GM12878 (cell line): ENCODE measurements at regions not wholly inside any gene's neighbourhood (a gene's known extent, or its start where the extent isn't known, plus 50 kb on each side); places are given as distances from the start of the nearest gene placed in this dataset.

ENCODE experiments used
- ATAC-seq: fragments of 200-7000 bp; cut with Tn5 transposase; 3 replicates; pipeline ENCODE4 v1.9.1; 2020; ENCODE audit warnings: mild to moderate bottlenecking, moderate library complexity
- BruUV-seq: library from RNA; stranded (reverse); fragments of 400-500 nt; replicated peaks from 2 replicates; lab custom pipeline; 2021; lab: Mats Ljungman, UMichigan
- CTCF ChIA-PET: fragments of 300-600 bp; sonication (Branson Sonifier 250); formaldehyde crosslinking; extraction: SDS; loops from one replicate; lab custom pipeline; 2021; ENCODE audit warnings: inconsistent platforms; lab: Yijun Ruan, JAX
- POLR2A ChIA-PET: fragments of 350-600 bp; formaldehyde crosslinking; extraction: SDS; loops from one replicate; lab custom pipeline; 2021; ENCODE audit warnings: inconsistent platforms; lab: Charles Lee
- RAD21 ChIA-PET: fragments of 300-600 bp; sonication (Branson Sonifier 250); formaldehyde crosslinking; loops from one replicate; lab custom pipeline; 2023; ENCODE audit warnings: antibody characterized with exemption; ENCODE audit not compliant: unreplicated experiment; lab: Charles Lee
- SMC1A ChIA-PET: fragments of 300-600 bp; sonication (Branson Sonifier 250); formaldehyde crosslinking; loops from one replicate; lab custom pipeline; 2023; ENCODE audit not compliant: unreplicated experiment, uncharacterized antibody; lab: Charles Lee
- DNase-seq: peaks from one replicate; pipeline ENCODE4 v3.0.0-alpha.2; 2011; ENCODE audit warnings: low read depth, low spot score
- FAIRE-seq: peaks from 3 replicates; lab custom pipeline; 2011; peaks lifted over from hg19 to GRCh38; lab: Jason Lieb, UNC
- H2AFZ ChIP-seq: 2 replicates; pipeline ENCODE4 v1.6.0; 2011; ENCODE audit warnings: low read depth, low read length, control low read depth; ENCODE audit not compliant: control insufficient read depth
- H3K27ac ChIP-seq: 2 replicates; pipeline ENCODE4 v1.5.1; 2011; ENCODE audit warnings: control low read depth; ENCODE audit not compliant: control insufficient read depth, insufficient read depth
- H3K27me3 ChIP-seq, 2 experiments: replicated peaks in 1 of 2; 2 replicates each; pipeline versions ENCODE4 v1.6.0 to v1.6.1; 2011; ENCODE audit warnings: low read length in 1 of 2; ENCODE audit not compliant: control insufficient read depth in 2 of 2, insufficient read depth in 2 of 2
- H3K36me3 ChIP-seq, 2 experiments: 2 replicates each; pipeline ENCODE4 v1.5.1; 2011; ENCODE audit warnings: low read length in 1 of 2; ENCODE audit not compliant: control insufficient read depth in 2 of 2, insufficient read depth in 2 of 2
- H3K4me1 ChIP-seq: 2 replicates; pipeline ENCODE4 v1.6.1; 2011; ENCODE audit warnings: mild to moderate bottlenecking, low read length, moderate library complexity, mixed read lengths; ENCODE audit not compliant: control insufficient read depth, insufficient read depth
- H3K4me2 ChIP-seq: 2 replicates; pipeline ENCODE4 v1.6.0; 2011; ENCODE audit warnings: control low read depth; ENCODE audit not compliant: control insufficient read depth, insufficient read depth
- H3K4me3 ChIP-seq: fragments of 200-600 bp; sonication (generic); 2 replicates; pipeline ENCODE4 v1.5.1; 2016
- H3K79me2 ChIP-seq: 2 replicates; pipeline ENCODE4 v1.6.0; 2011; ENCODE audit warnings: low read length; ENCODE audit not compliant: control insufficient read depth, insufficient read depth
- H3K9ac ChIP-seq: 2 replicates; pipeline ENCODE4 v1.8.0; 2011; ENCODE audit warnings: low read length, control low read depth, mixed read lengths; ENCODE audit not compliant: control insufficient read depth, insufficient read depth
- H3K9me3 ChIP-seq: replicated peaks from 3 replicates; pipeline ENCODE4 v1.5.1; 2011; ENCODE audit warnings: mild to moderate bottlenecking, low read length; ENCODE audit not compliant: control insufficient read depth, insufficient read depth
- H4K20me1 ChIP-seq: 2 replicates; pipeline ENCODE4 v1.6.0; 2011; ENCODE audit not compliant: control insufficient read depth, insufficient read depth
- NFYB ChIP-seq: IDR thresholded peaks from 2 replicates; pipeline ENCODE4 v1.6.1; 2011; ENCODE audit warnings: low read depth, mild to moderate bottlenecking, low read length, improper control_type of control experiment, moderate library complexity; ENCODE audit not compliant: insufficient read depth
- PAX5 ChIP-seq: IDR thresholded peaks from 2 replicates; pipeline ENCODE4 v1.6.1; 2011; ENCODE audit warnings: low read depth, low read length, borderline replicate concordance
- RELB ChIP-seq: fragments of 450-650 bp; IDR thresholded peaks from 2 replicates; pipeline ENCODE4 v1.6.1; 2017; ENCODE audit warnings: low read depth, mild to moderate bottlenecking, moderate library complexity
- SREBF2 ChIP-seq: IDR thresholded peaks from 2 replicates; pipeline ENCODE4 v1.6.1; 2012; ENCODE audit warnings: mild to moderate bottlenecking, low read length
- WGBS: methylation state at CpG from one replicate; pipeline ENCODE4 v1.1.6; 2016; ENCODE audit warnings: low lambda C conversion rate; ENCODE audit not compliant: insufficient replicate concordance, insufficient coverage; ENCODE audit errors: missing lambda C conversion rate; 5-methylcytosine and 5-hydroxymethylcytosine counted together
- in situ Hi-C: fragments of 300-500 bp; cut with MboI; formaldehyde crosslinking; loops from 9 replicates; pipeline ENCODE4 v1.14.3; 2018; ENCODE audit warnings: mixed read lengths
- intact Hi-C: fragments of 100-400 bp; cut with micrococcal nuclease; formaldehyde crosslinking; loops from one replicate; pipeline ENCODE4 v1.14.2; 2022; ENCODE audit not compliant: unreplicated experiment

GRCh38 chr11:21675049-21675616 is 517.8 kb upstream of the ANO5 start:
- no peaks in the 10 kb centered on the region for H3K4me1 ChIP-seq
- H3K36me3 ChIP-seq: no peaks in the 10 kb centered on the region
- intact Hi-C loops (no loop called here), in situ Hi-C loops (no loop called here)
- no peak overlapping the region for H3K27ac ChIP-seq
- DNase-seq: no peak
- POLR2A ChIA-PET: no interaction called here
- WGBS: 0% methylated on average over 6 of the region's 6 CpGs
- ATAC-seq: no peak
- TF ChIP-seq PAX5 (no peak), RELB (no peak), NFYB (no peak)
- SMC1A ChIA-PET: no interaction called here
- no peak overlapping the region for H3K9ac ChIP-seq
- H3K4me3 ChIP-seq: no peak overlapping the region
- CTCF ChIA-PET: interaction anchor here (1.3 kb wide), 1 partner anchor 10 kb away, joined by 3 read pairs; no protein-coding TSS in a partner anchor
- no peak overlapping the region for H2AFZ ChIP-seq
- FAIRE-seq: no peak
- H3K27me3 ChIP-seq: no peaks in the 10 kb centered on the region
- BruUV-seq: no TSS peak
- H3K9me3 ChIP-seq: no peaks in the 10 kb centered on the region
- H4K20me1 ChIP-seq: no peaks in the 10 kb centered on the region
- H3K4me2 ChIP-seq: no peak overlapping the region
- H3K79me2 ChIP-seq: no peaks in the 10 kb centered on the region
- RAD21 ChIA-PET: no interaction called here

- ChIA-PET CTCF (interaction anchor here (0.6 kb wide), 1 partner anchor 11 kb away, joined by 3 read pairs; no protein-coding TSS in a partner anchor), SMC1A (interaction anchor here (1.0 kb wide), 1 partner anchor 7 kb away, joined by 3 read pairs; no protein-coding TSS in a partner anchor)
- Histone ChIP-seq H3K9ac (no peak overlapping the region), H3K27me3 (no peaks in the 10 kb centered on the region), H3K36me3 (no peaks in the 10 kb centered on the region), H3K9me3 (no peaks in the 10 kb centered on the region), H3K4me2 (no peak overlapping the region), H3K79me2 (no peaks in the 10 kb centered on the region), H3K27ac (no peak overlapping the region), H3K4me3 (no peak overlapping the region)
- BruUV-seq: no TSS peak
- in situ Hi-C loops: no loop called here
- FAIRE-seq (no peak), DNase-seq (no peak)
- intact Hi-C loops: no loop called here
- no peak for TF ChIP-seq SREBF2
- TF ChIP-seq, all 136 proteins: peak for 0
- H3K4me1 ChIP-seq: no peaks in the 10 kb centered on the region
- no peak for ATAC-seq
- ChIA-PET POLR2A (no interaction called here), RAD21 (interaction anchor here (1.1 kb wide), 1 partner anchor 75 kb away, joined by 3 read pairs; no protein-coding TSS in a partner anchor)
- H2AFZ ChIP-seq: no peak overlapping the region
- 0% methylated on average over 1 of the region's 1 CpG for WGBS
- no peaks in the 10 kb centered on the region for H4K20me1 ChIP-seq
Measured at GRCh38 chr11:21687643-21688042, 505.2 kb upstream of the ANO5 start.
